ENCODE measurements at regions not wholly inside any gene's neighbourhood (a gene's known extent, or its start where the extent isn't known, plus 50 kb on each side); places are given as distances from the start of the nearest gene placed in this dataset.
"Not testable (repeated sequence)": the region's sequence is repeated elsewhere in the genome, so short reads cannot be mapped to it uniquely, and the experiment has no call there.

DNA sequence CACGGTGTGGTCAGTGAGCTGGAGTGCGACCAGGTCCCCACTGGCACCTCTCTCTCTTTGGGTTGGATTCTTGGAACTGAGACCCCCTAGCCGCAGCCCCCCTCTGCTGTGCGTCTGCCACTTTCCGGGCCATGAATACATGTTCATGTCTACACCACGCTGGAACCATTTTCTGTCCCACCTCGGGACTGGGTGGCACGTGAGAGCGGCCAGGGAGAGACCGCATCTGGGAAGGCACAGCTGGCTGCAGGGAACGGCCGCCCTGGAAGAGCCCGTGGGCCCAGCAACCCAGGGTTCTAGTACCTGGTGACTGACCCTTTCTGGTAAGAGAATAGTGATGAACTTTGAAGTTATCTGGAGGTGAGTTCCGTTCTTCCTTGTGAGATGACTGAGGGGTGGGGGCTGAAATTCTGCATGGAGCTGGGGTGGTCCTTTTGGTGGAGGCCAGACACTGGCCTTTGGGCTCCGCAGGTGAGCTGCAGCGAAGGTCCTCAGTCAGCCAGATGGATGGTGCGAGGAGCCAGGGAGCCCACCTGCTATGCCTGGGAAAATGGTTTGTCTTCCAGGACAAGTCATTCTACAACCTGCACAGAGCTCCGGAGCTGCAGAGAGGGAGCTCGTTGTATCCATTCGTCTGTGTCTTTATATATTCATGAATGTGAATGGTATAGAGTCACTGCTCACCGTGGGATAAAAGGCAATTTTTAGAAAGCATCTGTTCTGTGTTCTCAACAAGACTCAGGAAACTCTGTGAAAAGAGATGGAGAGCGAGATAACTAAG lies 223.5 kb downstream of the NDUFA10 start:
- DNase-seq: no peak

- DNase-seq: no peak
These were observed 224.3 kb downstream of the NDUFA10 start for GRCh38 chr2:239800785-239801386.

GRCh38 chr2:239797316-239797715 lies 227.8 kb downstream of the NDUFA10 start:
- DNase-seq: no peak

DNA sequence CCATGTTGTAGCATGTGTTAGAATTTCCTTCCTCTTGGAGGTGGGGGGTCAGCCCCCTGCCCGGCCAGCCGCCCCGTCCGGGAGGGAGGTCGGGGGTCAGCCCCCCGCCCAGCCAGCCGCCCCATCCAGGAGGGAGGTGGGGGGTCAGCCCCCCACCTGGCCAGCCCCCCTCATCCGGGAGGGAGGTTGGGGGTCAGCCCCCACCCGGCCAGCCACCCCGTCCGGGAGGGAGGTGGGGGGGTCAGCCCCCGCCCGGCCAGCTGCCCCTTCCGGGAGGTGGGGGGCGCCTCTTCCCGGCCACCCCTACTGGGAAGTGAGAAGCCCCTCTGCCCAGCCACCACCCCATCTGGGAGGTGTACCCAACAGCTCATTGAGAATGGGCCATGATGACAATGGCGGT lies 229.4 kb downstream of the NDUFA10 start:
- DNase-seq: not testable (repeated sequence)

GRCh38 chr2:239793836-239794235 lies 231.3 kb downstream of the NDUFA10 start:
- no peak for DNase-seq

- DNase-seq: no peak
These were observed 232.1 kb downstream of the NDUFA10 start for GRCh38 chr2:239793086-239793485.

- no peak for DNase-seq
These were observed 232.6 kb downstream of the NDUFA10 start for GRCh38 chr2:239792405-239793084.

DNA sequence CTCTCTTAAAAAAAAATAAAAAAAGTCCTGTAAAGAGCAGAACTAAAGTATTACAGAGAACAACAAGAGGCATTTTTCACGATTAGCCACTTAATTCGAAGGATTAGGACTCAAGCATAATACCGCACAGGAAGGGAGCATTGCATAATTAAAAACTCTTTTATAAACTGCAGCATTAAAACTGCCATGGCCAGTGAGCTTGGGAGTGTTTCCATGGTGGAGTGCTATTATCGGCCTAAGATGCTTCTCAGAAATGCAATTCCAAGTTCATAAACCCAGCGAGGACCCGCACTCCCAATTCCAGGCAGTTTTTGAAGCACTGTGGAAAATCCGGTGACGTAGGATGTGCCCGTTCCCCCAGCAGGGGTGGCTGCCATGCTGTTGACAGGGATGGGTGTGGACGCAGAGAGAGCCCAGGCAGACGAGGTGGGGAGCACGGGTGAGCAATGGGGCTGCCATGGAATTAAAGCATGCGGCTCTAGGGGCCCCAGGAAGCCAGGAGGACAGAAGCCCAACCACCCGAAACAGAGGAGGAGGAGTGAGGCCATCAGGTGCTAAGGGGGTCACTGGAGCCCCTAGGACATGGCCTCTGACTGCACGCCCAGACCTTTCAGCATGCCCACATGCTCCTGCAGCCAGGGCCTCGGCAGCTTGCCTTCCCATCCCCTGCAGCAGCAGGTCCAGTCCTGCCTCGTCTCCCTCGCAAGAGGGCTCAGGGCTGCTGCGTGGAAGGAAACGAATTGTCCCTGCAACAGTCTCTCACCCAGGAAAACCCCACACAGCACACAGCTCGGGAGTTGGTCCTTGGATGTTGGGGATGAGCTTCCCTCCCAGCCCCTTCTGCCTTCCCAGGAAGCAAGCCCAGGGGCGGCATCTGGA lies 233.4 kb downstream of the NDUFA10 start:
- DNase-seq: no peak

- DNase-seq: no peak
These were observed 234.4 kb downstream of the NDUFA10 start for GRCh38 chr2:239790721-239791120.

GRCh38 chr2:239790313-239790712 lies 234.8 kb downstream of the NDUFA10 start:
- no peak for DNase-seq

- no peak for DNase-seq
These were observed 235.4 kb downstream of the NDUFA10 start for GRCh38 chr2:239789711-239790110.

GRCh38 chr2:239788576-239789098 lies 236.5 kb downstream of the NDUFA10 start:
- no peak for DNase-seq

DNA sequence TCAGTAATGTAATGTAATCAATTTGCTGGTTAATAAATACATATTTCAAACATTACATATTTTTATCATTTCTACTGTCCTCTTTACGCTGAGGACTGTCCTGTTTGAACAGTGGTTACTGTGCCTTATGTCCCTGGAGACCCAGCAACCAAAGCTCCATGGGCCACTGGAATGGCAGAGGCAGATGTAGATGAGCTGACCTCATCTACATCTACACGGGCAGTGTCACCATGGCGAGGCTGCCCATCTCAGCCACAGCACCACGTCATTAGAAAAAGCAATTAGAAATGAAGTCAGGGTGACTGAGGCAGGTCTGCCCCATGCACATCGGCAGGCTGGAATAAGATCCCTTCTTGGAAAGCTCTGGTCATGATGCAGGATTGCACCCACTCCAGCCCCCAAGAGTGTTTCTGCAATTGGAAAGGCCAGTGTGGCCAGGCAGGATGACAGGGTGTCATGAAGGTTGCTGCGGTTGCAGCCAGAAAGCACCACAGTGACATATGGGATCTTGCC lies 237.5 kb downstream of the NDUFA10 start:
- DNase-seq: no peak

DNA sequence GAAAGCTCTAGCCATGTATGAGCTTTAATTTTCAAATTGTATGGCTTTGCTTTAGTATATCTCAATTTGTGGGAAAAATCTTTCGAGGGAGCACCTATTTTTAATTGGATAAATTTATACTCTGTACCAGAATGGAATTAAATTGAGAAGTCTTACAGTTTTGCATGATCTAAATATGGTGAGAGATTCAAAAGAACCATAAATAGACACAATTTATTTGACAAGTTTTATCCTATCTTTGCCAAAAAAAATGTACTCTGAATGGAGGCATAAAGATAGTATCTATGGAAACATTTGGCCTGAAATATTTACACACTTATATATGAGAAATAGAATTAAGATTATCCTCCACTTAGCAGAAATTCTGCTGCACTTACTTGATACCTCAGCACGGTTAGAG lies 238.4 kb downstream of the NDUFA10 start:
- no peak for DNase-seq

- no peak for DNase-seq
These were observed 243.7 kb downstream of the NDUFA10 start for GRCh38 chr2:239781454-239781853.

DNA sequence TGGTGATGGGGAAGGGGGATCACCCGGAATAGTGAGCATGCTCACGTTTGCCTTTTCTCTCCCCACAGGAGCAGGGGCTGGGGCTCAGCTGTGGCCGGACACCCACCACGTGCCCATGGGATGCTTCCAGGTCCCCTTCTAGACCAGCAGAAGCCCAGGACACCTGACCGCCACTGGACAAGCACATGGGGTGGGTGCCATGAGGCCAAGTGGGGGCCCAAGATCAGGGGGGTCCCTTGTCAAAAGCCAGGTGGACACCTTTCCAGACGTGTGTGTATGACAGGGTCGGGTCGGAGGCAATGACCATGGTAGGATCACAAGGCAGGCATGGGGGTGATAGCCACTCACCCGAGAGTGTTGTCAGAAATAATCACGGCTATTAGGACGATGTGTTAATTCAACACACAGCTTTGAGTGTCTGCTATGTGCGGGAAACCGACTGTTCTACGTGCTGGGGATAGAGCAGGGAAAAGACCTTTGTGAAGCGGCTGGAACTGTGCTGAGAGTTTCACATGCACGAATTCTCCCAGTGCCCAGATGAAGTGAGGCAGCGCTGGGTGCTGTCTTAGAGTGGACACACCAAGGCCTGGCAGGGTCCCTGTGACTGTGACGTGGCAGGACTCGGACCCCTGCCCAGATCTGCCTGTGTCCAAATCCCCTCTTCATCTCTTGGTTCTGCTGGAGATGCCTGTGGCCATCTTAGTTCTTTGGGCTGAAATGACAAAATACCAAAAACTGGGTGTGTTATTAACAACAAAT lies 244.7 kb downstream of the NDUFA10 start:
- no peak for DNase-seq

GRCh38 chr2:239779584-239779983 lies 245.6 kb downstream of the NDUFA10 start:
- DNase-seq: no peak

DNA sequence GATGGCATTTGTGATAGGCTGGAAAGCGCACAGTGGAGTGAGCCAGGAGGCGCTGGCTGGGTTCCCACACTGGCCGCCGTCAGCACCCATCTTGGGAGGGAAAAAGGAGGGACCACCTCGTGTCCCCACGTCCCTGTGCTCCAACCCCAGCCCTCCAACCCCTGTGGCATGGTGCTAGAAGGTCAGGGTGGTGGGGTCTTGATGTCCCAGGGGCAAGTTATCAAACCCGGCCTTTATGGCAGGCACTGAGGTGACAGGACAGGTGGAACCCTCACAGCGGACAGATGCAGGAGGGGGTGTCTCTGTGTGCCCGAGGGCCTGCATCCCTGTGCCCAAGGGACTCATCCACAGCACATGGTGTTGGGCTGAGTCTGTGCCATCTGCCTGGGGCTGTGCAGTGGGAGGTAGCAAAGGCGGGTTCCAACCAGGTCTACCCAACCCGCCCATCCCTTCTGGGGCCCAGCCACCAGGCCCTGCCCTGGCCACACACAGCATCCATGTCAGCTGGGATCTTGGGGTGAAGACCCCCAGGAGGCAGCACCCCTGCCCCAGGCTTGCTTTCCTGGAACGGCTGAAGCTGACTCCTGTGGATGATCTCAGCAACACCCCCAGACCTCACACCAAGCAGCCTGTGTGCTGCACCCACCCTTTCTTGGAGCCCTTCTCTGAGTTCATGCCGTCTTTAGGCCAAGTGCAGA lies 246.1 kb downstream of the NDUFA10 start:
- DNase-seq: no peak

- DNase-seq: peak; percentile 36
These were observed 246.9 kb downstream of the NDUFA10 start for GRCh38 chr2:239778042-239778851.

- no peak for DNase-seq
These were observed 247.9 kb downstream of the NDUFA10 start for GRCh38 chr2:239777219-239777618.
